SU-DHL-6 (cell line): ENCODE measurements at regions not wholly inside any gene's neighbourhood (a gene's known extent, or its start where the extent isn't known, plus 50 kb on each side); places are given as distances from the start of the nearest gene placed in this dataset.

Source experiments
- H2AFZ ChIP-seq: fragments of 200-600 bp; sonication (generic); 2 replicates; pipeline ENCODE4 v1.6.1; 2014; ENCODE audit warnings: low read depth, mild to moderate bottlenecking, moderate library complexity, mixed read lengths, antibody characterized with exemption, low read length; ENCODE audit not compliant: severe bottlenecking
- H3F3A ChIP-seq: fragments of 200-600 bp; shearing (Covaris generic); 2 replicates; pipeline ENCODE4 v1.6.0; 2016; ENCODE audit warnings: antibody characterized with exemption, mild to moderate bottlenecking; ENCODE audit not compliant: insufficient read depth
- H3K27ac ChIP-seq: fragments of 200-600 bp; sonication (generic); 2 replicates; pipeline ENCODE4 v1.5.1; 2016; ENCODE audit warnings: low read depth, mild to moderate bottlenecking, low read length, moderate library complexity, mixed read lengths
- H3K27me3 ChIP-seq: fragments of 200-600 bp; sonication (generic), shearing (Covaris generic); 2 replicates; pipeline ENCODE4 v1.6.0; 2014; ENCODE audit warnings: mild to moderate bottlenecking, low read length
- H3K36me3 ChIP-seq: fragments of 200-600 bp; sonication (generic); 2 replicates; pipeline ENCODE4 v1.6.1; 2014; ENCODE audit warnings: mild to moderate bottlenecking, low read length, mixed read lengths
- H3K4me2 ChIP-seq: fragments of 300-600, 200-600 bp; shearing (Covaris generic), sonication (generic); 2 replicates; pipeline ENCODE4 v1.6.0; 2014; ENCODE audit warnings: low read length, low read depth, mild to moderate bottlenecking; ENCODE audit not compliant: poor library complexity, severe bottlenecking
- H3K4me3 ChIP-seq: fragments of 200-600 bp; sonication (generic); 2 replicates; pipeline ENCODE4 v1.5.1; 2014; ENCODE audit warnings: antibody characterized with exemption, low read length, mild to moderate bottlenecking, mixed read lengths; ENCODE audit not compliant: insufficient read depth, poor library complexity, severe bottlenecking
- H3K79me2 ChIP-seq: fragments of 200-600 bp; sonication (generic); 2 replicates; pipeline ENCODE4 v1.6.1; 2014; ENCODE audit warnings: mild to moderate bottlenecking, low read length, moderate library complexity; ENCODE audit not compliant: insufficient read depth
- H3K9ac ChIP-seq: fragments of 200-600 bp; sonication (generic); 2 replicates; pipeline ENCODE4 v1.7.0; 2014; ENCODE audit warnings: mild to moderate bottlenecking, low read length
- H3K9me2 ChIP-seq: fragments of 200-600 bp; sonication (generic); replicated peaks from 2 replicates; pipeline ENCODE4 v1.6.1; 2014; ENCODE audit warnings: low read length; ENCODE audit not compliant: insufficient read depth
- H3K9me3 ChIP-seq: fragments of 200-600 bp; sonication (generic); 2 replicates; pipeline ENCODE4 v1.6.1; 2014; ENCODE audit warnings: low read length, mixed read lengths; ENCODE audit not compliant: insufficient read depth
- H4K20me1 ChIP-seq: fragments of 200-600 bp; sonication (generic); 2 replicates; pipeline ENCODE4 v1.6.1; 2014; ENCODE audit warnings: low read depth, mild to moderate bottlenecking, antibody characterized with exemption, low read length, moderate library complexity, mixed read lengths
- CTCF ChIP-seq: fragments of 200-600 bp; sonication (generic); IDR thresholded peaks from one replicate; pipeline ENCODE4 v1.5.1; 2017; ENCODE audit warnings: antibody characterized with exemption, mild to moderate bottlenecking, low read length, moderate library complexity; ENCODE audit not compliant: insufficient read depth, poor library complexity, severe bottlenecking
- EZH2phosphoT487 ChIP-seq: fragments of 200-600 bp; sonication (generic), shearing (Covaris generic); conservative IDR thresholded peaks from 2 replicates; pipeline ENCODE4 v1.6.1; 2018; ENCODE audit warnings: mild to moderate bottlenecking, antibody characterized with exemption, low read length, moderate library complexity, mixed read lengths

DNA sequence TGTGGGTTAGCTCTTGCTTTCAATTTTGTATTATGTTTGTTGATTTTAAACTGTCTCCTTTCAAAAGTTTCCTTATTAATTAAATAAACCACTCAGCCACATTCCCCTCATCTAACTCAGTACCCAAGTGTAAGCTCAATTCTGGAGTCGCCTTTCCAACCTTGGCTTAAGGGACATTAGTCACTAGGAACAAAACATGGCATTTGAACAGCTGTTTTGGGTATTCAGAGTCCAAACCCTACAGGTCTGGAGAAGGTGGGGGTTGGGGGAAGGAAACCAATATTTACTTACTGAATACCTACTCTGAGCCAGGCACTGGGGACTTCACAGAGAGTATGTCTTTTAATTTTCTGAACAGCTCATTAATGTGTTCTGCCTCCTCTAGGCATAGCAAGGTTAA, 117.2 kb upstream of the JUN start:
- Histone ChIP-seq H4K20me1 (no peaks in the 10 kb centered on the region), H3K9me3 (no peaks in the 10 kb centered on the region), H3K4me3 (no peak overlapping the region), H3K9ac (no peak overlapping the region), H3K4me2 (no peak overlapping the region), H3K79me2 (no peaks in the 10 kb centered on the region), H3K27me3 (no peaks in the 10 kb centered on the region), H2AFZ (no peak overlapping the region), H3K36me3 (no peaks in the 10 kb centered on the region), H3K9me2 (no peaks in the 10 kb centered on the region), H3K27ac (no peak overlapping the region), H3F3A (no peaks in the 10 kb centered on the region)
- TF ChIP-seq CTCF (no peak), EZH2phosphoT487 (no peak)

DNA sequence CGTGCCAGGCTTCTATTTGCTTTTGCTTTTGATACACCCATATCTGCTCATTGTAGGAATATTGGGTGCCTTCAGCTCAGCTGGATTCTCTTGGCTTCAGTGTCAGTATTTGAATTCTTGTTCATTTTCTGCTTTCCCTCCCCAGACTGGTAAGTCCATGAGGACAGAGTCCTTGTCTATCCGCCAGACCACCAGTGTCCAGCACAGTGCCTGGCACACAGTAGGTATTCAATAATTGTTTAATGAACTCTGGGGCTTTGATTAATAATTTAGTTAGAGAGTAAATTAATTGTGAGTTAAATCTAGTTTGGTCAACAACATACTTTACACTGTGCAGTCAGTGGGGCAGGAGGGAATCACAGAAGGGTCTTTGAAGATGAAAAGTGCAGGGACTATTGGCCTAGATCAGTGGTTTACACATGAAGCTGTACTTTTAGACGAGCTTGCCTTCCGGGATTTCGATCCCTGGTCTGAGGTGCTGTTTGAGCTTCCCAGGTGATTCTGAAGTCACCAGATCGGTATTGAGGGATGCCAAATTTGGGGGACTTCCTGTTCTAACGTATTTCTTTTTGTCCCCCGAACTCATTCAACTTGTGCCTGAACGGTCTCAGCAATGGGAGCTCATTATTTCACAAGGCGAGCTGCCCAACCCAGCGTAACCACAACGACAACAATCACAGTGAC, 119.1 kb upstream of the JUN start:
- H3K9me2 ChIP-seq, result no peaks in the 10 kb centered on the region
- peak overlapping the region; percentile 62 for H2AFZ ChIP-seq
- no peaks in the 10 kb centered on the region for H3K9me3 ChIP-seq
- H3K79me2 ChIP-seq, result no peaks in the 10 kb centered on the region
- no peaks in the 10 kb centered on the region for H3K36me3 ChIP-seq
- TF ChIP-seq EZH2phosphoT487, result no peak
- TF ChIP-seq CTCF, result no peak
- H3K4me3 ChIP-seq, result no peak overlapping the region
- H3K27ac ChIP-seq, result no peak overlapping the region
- peak overlapping the region; percentile 35 for H3K4me2 ChIP-seq
- no peaks in the 10 kb centered on the region for H4K20me1 ChIP-seq
- no peaks in the 10 kb centered on the region for H3K27me3 ChIP-seq
- H3F3A ChIP-seq, result no peaks in the 10 kb centered on the region
- 0 out of 2 replicates have a peak overlapping the region, but pooled peaks have one; percentile 6 for H3K9ac ChIP-seq

DNA sequence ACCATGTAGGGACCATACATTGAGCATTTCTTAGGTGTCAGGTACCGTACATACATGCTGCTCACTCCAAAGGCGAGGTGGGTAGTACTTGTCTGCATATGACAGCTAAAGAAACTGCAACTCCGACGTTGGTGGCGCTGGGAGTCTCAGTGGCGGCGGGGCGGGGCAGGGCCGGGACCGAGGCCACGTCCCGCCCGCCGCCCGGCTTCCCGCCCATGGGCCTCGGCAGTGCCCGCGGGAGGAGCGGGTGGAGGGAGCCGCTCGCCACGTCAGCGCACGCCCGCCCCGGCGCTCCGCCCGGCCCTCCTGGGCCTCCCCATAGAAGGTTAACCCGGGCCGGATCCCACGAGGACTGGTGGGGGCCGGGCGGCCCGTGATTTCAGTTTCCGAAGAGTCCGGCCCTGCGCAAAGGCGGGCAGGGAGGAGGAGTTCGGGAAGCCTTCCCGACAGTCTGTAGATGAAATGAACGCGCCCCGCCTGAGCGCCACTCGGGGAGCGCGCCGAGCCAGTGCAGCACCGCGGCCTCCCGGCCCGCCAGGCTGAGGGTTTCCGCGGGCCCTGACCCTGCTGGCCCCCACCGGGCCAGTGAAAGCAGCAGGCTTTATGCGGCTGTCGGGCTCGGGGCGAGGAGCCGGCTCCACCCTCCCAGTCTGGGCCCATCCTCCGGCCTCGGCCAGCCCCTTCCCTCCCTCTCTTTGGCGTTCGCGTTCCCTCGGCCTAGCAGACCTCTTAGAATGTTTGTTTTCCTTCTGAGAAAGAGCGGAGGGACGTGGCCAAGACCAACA, 119.9 kb upstream of the JUN start:
- no peaks in the 10 kb centered on the region for H3K9me3 ChIP-seq
- TF ChIP-seq EZH2phosphoT487 (0 out of 2 replicates have a peak, but pooled peaks have one; percentile 35), CTCF (no peak)
- H3K27me3 ChIP-seq, result no peaks in the 10 kb centered on the region
- peak overlapping the region; percentile 62 for H2AFZ ChIP-seq
- no peak overlapping the region for H3K27ac ChIP-seq
- no peaks in the 10 kb centered on the region for H3K36me3 ChIP-seq
- H4K20me1 ChIP-seq, result no peaks in the 10 kb centered on the region
- H3K79me2 ChIP-seq, result no peaks in the 10 kb centered on the region
- H3K9ac ChIP-seq, result peak overlapping the region; percentile 6; the same call in 1 of the 2 replicates
- peak overlapping the region; percentile 35 for H3K4me2 ChIP-seq
- H3K9me2 ChIP-seq, result no peaks in the 10 kb centered on the region
- H3F3A ChIP-seq, result no peaks in the 10 kb centered on the region
- H3K4me3 ChIP-seq, result no peak overlapping the region
